ENCODE measurements at regions not wholly inside any gene's neighbourhood (a gene's known extent, or its start where the extent isn't known, plus 50 kb on each side); places are given as distances from the start of the nearest gene placed in this dataset.

DNA sequence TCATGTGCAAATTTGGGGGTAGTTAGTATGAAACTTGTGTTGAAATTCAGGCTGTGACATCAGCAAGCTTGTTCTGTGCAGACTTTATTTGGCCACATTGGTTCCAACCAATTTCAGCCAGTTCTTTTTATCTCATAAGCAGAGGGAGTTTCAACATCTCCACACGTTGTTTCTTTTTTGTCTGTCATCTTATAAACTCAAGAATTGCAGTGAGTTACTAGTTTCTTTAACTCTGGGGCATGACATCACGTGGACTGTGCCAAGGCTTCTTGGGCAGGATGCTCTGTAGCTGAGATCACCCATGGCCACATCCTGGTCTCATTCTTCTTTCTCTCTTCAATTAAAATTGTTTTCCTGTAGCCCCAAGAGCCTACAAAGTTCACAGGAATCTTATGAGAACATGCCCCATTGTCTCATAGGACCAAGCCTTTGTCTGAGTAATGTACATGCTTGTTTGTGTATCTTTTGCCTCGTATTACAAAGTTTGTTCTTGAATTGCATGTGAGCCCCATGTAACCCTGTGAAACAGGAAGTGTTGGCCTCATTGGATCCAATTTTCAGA, 982.0 kb upstream of the TMEM132C start:
- DNase-seq (ENCODE audit: low spot score in 2 of 2) = no peak
- Mint-ChIP-seq H3K27ac (ENCODE audit: low read depth) (no peak overlapping the region), H3K4me1 (peaks cover 11% of the 10 kb centered on the region), H3K27me3 (no peaks in the 10 kb centered on the region), H3K4me3 (no peak overlapping the region), H3K36me3 (ENCODE audit: insufficient read depth) (no peaks in the 10 kb centered on the region), H3K9me3 (peaks cover 4% of the 10 kb centered on the region)
- no peak for ATAC-seq (replicated peaks; ENCODE audit: extremely low read depth, poor library complexity, severe bottlenecking)

GRCh38 chr12:127286281-127286680, 980.7 kb upstream of the TMEM132C start:
- no peak overlapping the region for H3K4me3 Mint-ChIP-seq
- peaks cover 4% of the 10 kb centered on the region for H3K4me1 Mint-ChIP-seq
- H3K36me3 Mint-ChIP-seq (ENCODE audit: insufficient read depth) = no peaks in the 10 kb centered on the region
- no peak for DNase-seq (ENCODE audit: low spot score in 2 of 2)
- H3K27ac Mint-ChIP-seq (ENCODE audit: low read depth) = no peak overlapping the region
- no peaks in the 10 kb centered on the region for H3K27me3 Mint-ChIP-seq
- no peak for ATAC-seq (replicated peaks; ENCODE audit: extremely low read depth, poor library complexity, severe bottlenecking)
- H3K9me3 Mint-ChIP-seq = no peaks in the 10 kb centered on the region

DNA sequence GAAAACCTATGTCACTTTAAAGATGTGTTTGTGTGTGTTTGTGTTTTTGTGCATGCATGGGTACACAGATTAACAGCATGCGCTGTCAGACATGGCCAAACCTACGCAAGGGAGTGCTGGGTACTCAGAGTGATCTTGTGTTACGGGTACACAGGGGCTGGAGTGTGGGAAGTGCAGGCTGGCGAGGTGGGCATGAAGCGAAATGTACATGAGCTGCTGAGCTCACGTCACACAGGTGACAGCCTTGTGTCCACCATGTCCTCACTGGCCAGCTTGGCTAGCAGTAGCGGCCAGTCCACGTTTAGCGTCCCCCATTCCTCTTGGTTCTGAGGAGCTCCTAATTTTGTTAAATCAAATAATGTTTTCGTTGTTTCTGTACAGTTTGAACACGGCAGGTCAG, 979.7 kb upstream of the TMEM132C start:
- Mint-ChIP-seq H3K27ac (ENCODE audit: low read depth) (no peak overlapping the region), H3K9me3 (no peaks in the 10 kb centered on the region), H3K27me3 (no peaks in the 10 kb centered on the region), H3K4me3 (no peak overlapping the region), H3K4me1 (peaks cover 4% of the 10 kb centered on the region), H3K36me3 (ENCODE audit: insufficient read depth) (no peaks in the 10 kb centered on the region)
- no peak for DNase-seq (ENCODE audit: low spot score in 2 of 2)
- no peak for ATAC-seq (replicated peaks; ENCODE audit: extremely low read depth, poor library complexity, severe bottlenecking)

GRCh38 chr12:127290251-127290650, 976.7 kb upstream of the TMEM132C start:
- ATAC-seq (replicated peaks; ENCODE audit: extremely low read depth, poor library complexity, severe bottlenecking) = no peak
- no peak for DNase-seq (ENCODE audit: low spot score in 2 of 2)
- Mint-ChIP-seq H3K4me1 (no peaks in the 10 kb centered on the region), H3K36me3 (ENCODE audit: insufficient read depth) (no peaks in the 10 kb centered on the region), H3K9me3 (no peaks in the 10 kb centered on the region), H3K4me3 (no peak overlapping the region), H3K27ac (ENCODE audit: low read depth) (no peak overlapping the region), H3K27me3 (peaks cover 7% of the 10 kb centered on the region)

DNA sequence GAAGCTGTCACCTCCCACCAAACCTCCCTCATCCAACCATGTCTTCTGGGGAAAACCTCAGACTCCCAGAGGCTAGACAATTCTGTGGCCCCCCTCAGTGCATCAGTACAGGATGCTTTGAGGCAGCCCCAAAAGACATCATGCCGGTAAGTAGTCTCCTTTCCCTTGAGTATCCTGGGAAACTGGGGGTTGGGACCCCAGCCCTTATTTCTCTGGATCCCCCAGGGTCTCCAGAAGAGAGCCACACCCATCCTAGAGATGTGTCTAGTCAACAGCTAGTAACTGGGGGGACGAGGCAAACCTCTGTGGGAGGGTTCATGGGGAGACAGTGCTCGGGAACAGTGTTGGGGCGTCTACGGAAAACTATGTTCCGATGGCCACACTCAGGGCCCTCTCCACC, 974.2 kb upstream of the TMEM132C start:
- Mint-ChIP-seq H3K4me1 (no peaks in the 10 kb centered on the region), H3K27ac (ENCODE audit: low read depth) (no peak overlapping the region), H3K9me3 (no peaks in the 10 kb centered on the region), H3K36me3 (ENCODE audit: insufficient read depth) (no peaks in the 10 kb centered on the region), H3K4me3 (no peak overlapping the region), H3K27me3 (peaks cover 15% of the 10 kb centered on the region)
- ATAC-seq (replicated peaks; ENCODE audit: extremely low read depth, poor library complexity, severe bottlenecking) (no peak), DNase-seq (ENCODE audit: low spot score in 2 of 2) (no peak)

GRCh38 chr12:127293507-127294310, 973.3 kb upstream of the TMEM132C start:
- ATAC-seq (replicated peaks; ENCODE audit: extremely low read depth, poor library complexity, severe bottlenecking) (no peak), DNase-seq (ENCODE audit: low spot score in 2 of 2) (peak; percentile 16 to 19)
- peaks cover 15% of the 10 kb centered on the region for H3K27me3 Mint-ChIP-seq
- H3K27ac Mint-ChIP-seq (ENCODE audit: low read depth) = no peak overlapping the region
- no peaks in the 10 kb centered on the region for H3K4me1 Mint-ChIP-seq
- no peaks in the 10 kb centered on the region for H3K36me3 Mint-ChIP-seq (ENCODE audit: insufficient read depth)
- no peaks in the 10 kb centered on the region for H3K9me3 Mint-ChIP-seq
- H3K4me3 Mint-ChIP-seq = no peak overlapping the region

- no peak for ATAC-seq (replicated peaks; ENCODE audit: extremely low read depth, poor library complexity, severe bottlenecking)
- Mint-ChIP-seq H3K9me3 (no peaks in the 10 kb centered on the region), H3K27ac (ENCODE audit: low read depth) (no peak overlapping the region), H3K36me3 (ENCODE audit: insufficient read depth) (no peaks in the 10 kb centered on the region), H3K27me3 (peaks cover 15% of the 10 kb centered on the region), H3K4me1 (no peaks in the 10 kb centered on the region), H3K4me3 (no peak overlapping the region)
- no peak for DNase-seq (ENCODE audit: low spot score in 2 of 2)
These were observed 972.2 kb upstream of the TMEM132C start for GRCh38 chr12:127294651-127295210.

GRCh38 chr12:127295630-127296029, 971.3 kb upstream of the TMEM132C start:
- Mint-ChIP-seq H3K9me3 (no peaks in the 10 kb centered on the region), H3K4me3 (no peak overlapping the region), H3K4me1 (no peaks in the 10 kb centered on the region), H3K27me3 (peaks cover 15% of the 10 kb centered on the region), H3K27ac (ENCODE audit: low read depth) (no peak overlapping the region), H3K36me3 (ENCODE audit: insufficient read depth) (no peaks in the 10 kb centered on the region)
- ATAC-seq (replicated peaks; ENCODE audit: extremely low read depth, poor library complexity, severe bottlenecking) (no peak), DNase-seq (ENCODE audit: low spot score in 2 of 2) (no peak)

DNA sequence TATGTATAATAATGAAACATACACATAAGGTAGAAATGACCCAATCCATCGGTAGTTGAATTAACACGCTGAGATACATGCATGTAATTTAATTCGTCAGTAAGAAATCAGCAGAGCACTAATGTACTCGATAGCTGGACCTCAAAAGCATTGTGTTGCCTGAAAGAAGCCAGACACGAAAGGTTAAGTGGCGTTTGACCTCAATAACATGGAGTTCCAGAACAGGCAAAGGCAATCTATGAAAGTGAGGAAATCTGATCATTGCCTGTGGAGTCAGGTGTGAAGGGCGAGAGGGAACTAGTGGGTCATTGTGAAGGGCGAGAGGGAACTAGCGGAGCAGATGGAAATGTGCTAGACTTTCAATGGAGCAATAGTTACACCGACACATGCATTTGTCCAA, 970.4 kb upstream of the TMEM132C start:
- Mint-ChIP-seq H3K27me3 (peaks cover 24% of the 10 kb centered on the region), H3K9me3 (no peaks in the 10 kb centered on the region), H3K36me3 (ENCODE audit: insufficient read depth) (no peaks in the 10 kb centered on the region), H3K4me1 (no peaks in the 10 kb centered on the region), H3K4me3 (no peak overlapping the region), H3K27ac (ENCODE audit: low read depth) (no peak overlapping the region)
- no peak for DNase-seq (ENCODE audit: low spot score in 2 of 2)
- ATAC-seq (replicated peaks; ENCODE audit: extremely low read depth, poor library complexity, severe bottlenecking) = no peak

DNA sequence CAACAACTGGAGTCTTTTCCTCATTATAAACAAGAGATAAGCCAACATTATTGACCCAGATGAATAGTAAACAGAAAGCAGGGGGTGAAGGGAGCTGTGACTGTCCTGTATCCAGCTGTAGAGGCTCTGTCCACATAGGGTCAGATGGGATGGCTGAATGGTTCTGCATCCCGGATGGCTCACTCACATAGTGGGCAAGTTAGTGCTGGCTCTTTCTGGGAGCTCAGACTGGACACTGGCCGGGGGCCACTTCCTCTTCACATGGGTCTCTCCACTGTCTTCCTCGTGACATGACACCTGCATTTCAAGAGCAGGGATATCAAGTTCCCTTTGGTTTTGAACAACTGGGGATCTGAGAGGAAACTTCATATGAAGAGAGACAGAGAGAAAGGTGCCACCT, 969.6 kb upstream of the TMEM132C start:
- H3K27ac Mint-ChIP-seq (ENCODE audit: low read depth) = no peak overlapping the region
- H3K36me3 Mint-ChIP-seq (ENCODE audit: insufficient read depth) = no peaks in the 10 kb centered on the region
- no peak for ATAC-seq (replicated peaks; ENCODE audit: extremely low read depth, poor library complexity, severe bottlenecking)
- H3K27me3 Mint-ChIP-seq = peaks cover 25% of the 10 kb centered on the region
- no peak overlapping the region for H3K4me3 Mint-ChIP-seq
- H3K4me1 Mint-ChIP-seq = no peaks in the 10 kb centered on the region
- no peak for DNase-seq (ENCODE audit: low spot score in 2 of 2)
- no peaks in the 10 kb centered on the region for H3K9me3 Mint-ChIP-seq

GRCh38 chr12:127300075-127300474, 966.9 kb upstream of the TMEM132C start:
- Mint-ChIP-seq H3K4me3 (no peak overlapping the region), H3K27me3 (peaks cover 40% of the 10 kb centered on the region), H3K9me3 (no peaks in the 10 kb centered on the region), H3K4me1 (no peaks in the 10 kb centered on the region), H3K27ac (ENCODE audit: low read depth) (no peak overlapping the region), H3K36me3 (ENCODE audit: insufficient read depth) (no peaks in the 10 kb centered on the region)
- DNase-seq (ENCODE audit: low spot score in 2 of 2) (no peak), ATAC-seq (replicated peaks; ENCODE audit: extremely low read depth, poor library complexity, severe bottlenecking) (no peak)

GRCh38 chr12:127300753-127301152, 966.2 kb upstream of the TMEM132C start:
- Mint-ChIP-seq H3K4me3 (no peak overlapping the region), H3K4me1 (no peaks in the 10 kb centered on the region), H3K9me3 (no peaks in the 10 kb centered on the region), H3K27me3 (peaks cover 40% of the 10 kb centered on the region), H3K36me3 (ENCODE audit: insufficient read depth) (no peaks in the 10 kb centered on the region), H3K27ac (ENCODE audit: low read depth) (no peak overlapping the region)
- DNase-seq (ENCODE audit: low spot score in 2 of 2) (no peak), ATAC-seq (replicated peaks; ENCODE audit: extremely low read depth, poor library complexity, severe bottlenecking) (no peak)

- Mint-ChIP-seq H3K4me3 (no peak overlapping the region), H3K4me1 (no peaks in the 10 kb centered on the region), H3K9me3 (no peaks in the 10 kb centered on the region), H3K27ac (ENCODE audit: low read depth) (no peak overlapping the region), H3K36me3 (ENCODE audit: insufficient read depth) (no peaks in the 10 kb centered on the region), H3K27me3 (peaks cover 48% of the 10 kb centered on the region)
- ATAC-seq (replicated peaks; ENCODE audit: extremely low read depth, poor library complexity, severe bottlenecking) = no peak
- no peak for DNase-seq (ENCODE audit: low spot score in 2 of 2)
These were observed 965.1 kb upstream of the TMEM132C start for GRCh38 chr12:127301876-127302275.
